Stimulated activated CD8-positive, alpha-beta memory T cell treated with anti-CD3 and anti-CD28 coated beads, Interleukin-7, amount 100 ng/mL, for 4 hours (primary cell): ENCODE measurements at regions not wholly inside any gene's neighbourhood (a gene's known extent, or its start where the extent isn't known, plus 50 kb on each side); places are given as distances from the start of the nearest gene placed in this dataset.
"Not testable (repeated sequence)": the region's sequence is repeated elsewhere in the genome, so short reads cannot be mapped to it uniquely, and the experiment has no call there.

Experiments used
- DNase-seq, 2 donors: peaks; one replicate each; pipeline ENCODE4 v3.0.0-alpha.2; 2020; ENCODE audit warnings: low read depth in 2 of 2

- DNase-seq: no peak
Measured at GRCh38 chr5:71771191-71771590, 52.1 kb downstream of the CARTPT start.

- no peak for DNase-seq
Measured at GRCh38 chr5:71778678-71779276, 59.7 kb downstream of the CARTPT start.

- DNase-seq: no peak
Measured at GRCh38 chr5:71780597-71780996, 61.5 kb downstream of the CARTPT start.

GRCh38 chr5:71782393-71782770, 63.3 kb downstream of the CARTPT start:
- no peak for DNase-seq

GRCh38 chr5:71782771-71783770, 64.0 kb downstream of the CARTPT start:
- peak in 1 of 2 donors; percentile 3 for DNase-seq

- DNase-seq: no peak
Measured at GRCh38 chr5:71783891-71784290, 64.8 kb downstream of the CARTPT start.

- no peak for DNase-seq
Measured at GRCh38 chr5:71786337-71787055, 67.4 kb downstream of the CARTPT start.

- DNase-seq: no peak
Measured at GRCh38 chr5:71788794-71789193, 69.7 kb downstream of the CARTPT start.

- no peak for DNase-seq
Measured at GRCh38 chr5:71789746-71790145, 70.7 kb downstream of the CARTPT start.

GRCh38 chr5:71790433-71790832, 71.4 kb downstream of the CARTPT start:
- no peak for DNase-seq

GRCh38 chr5:71792041-71792440, 73.0 kb downstream of the CARTPT start:
- not testable (repeated sequence) for DNase-seq

- DNase-seq: no peak
Measured at GRCh38 chr5:71794061-71794695, 75.1 kb downstream of the CARTPT start.

- no peak for DNase-seq
Measured at GRCh38 chr5:71802673-71803072, 83.6 kb downstream of the CARTPT start.

GRCh38 chr5:71806711-71807110, 87.6 kb downstream of the CARTPT start:
- DNase-seq: no peak

GRCh38 chr5:71807909-71808308, 88.8 kb downstream of the CARTPT start:
- DNase-seq: no peak

- DNase-seq: no peak
Measured at GRCh38 chr5:71809446-71809845, 90.4 kb downstream of the CARTPT start.

GRCh38 chr5:71810023-71810422, 90.9 kb downstream of the CARTPT start:
- DNase-seq: no peak

- DNase-seq: no peak
Measured at GRCh38 chr5:71810471-71811195, 91.6 kb downstream of the CARTPT start.

- no peak for DNase-seq
Measured at GRCh38 chr5:71811779-71812178, 92.7 kb downstream of the CARTPT start.

- no peak for DNase-seq
Measured at GRCh38 chr5:71816307-71816706, 97.2 kb downstream of the CARTPT start.

- no peak for DNase-seq
Measured at GRCh38 chr5:71817891-71818290, 98.8 kb downstream of the CARTPT start.
